LNCaP clone FGC (cell line): ENCODE measurements at regions not wholly inside any gene's neighbourhood (a gene's known extent, or its start where the extent isn't known, plus 50 kb on each side); places are given as distances from the start of the nearest gene placed in this dataset.

Source experiments
- DNase-seq: peaks from one replicate; pipeline ENCODE4 v3.0.0-alpha.2; 2011; ENCODE audit warnings: low read depth
- H3K4me3 ChIP-seq: 2 replicates; pipeline ENCODE4 v1.5.1; 2011; ENCODE audit warnings: mild to moderate bottlenecking, low read depth, low read length, control low read depth
- CTCF ChIP-seq: IDR thresholded peaks from 2 replicates; pipeline ENCODE4 v1.5.1; 2012; ENCODE audit warnings: mild to moderate bottlenecking; ENCODE audit not compliant: control insufficient read depth, insufficient read depth; ENCODE audit errors: extremely low read depth

DNA sequence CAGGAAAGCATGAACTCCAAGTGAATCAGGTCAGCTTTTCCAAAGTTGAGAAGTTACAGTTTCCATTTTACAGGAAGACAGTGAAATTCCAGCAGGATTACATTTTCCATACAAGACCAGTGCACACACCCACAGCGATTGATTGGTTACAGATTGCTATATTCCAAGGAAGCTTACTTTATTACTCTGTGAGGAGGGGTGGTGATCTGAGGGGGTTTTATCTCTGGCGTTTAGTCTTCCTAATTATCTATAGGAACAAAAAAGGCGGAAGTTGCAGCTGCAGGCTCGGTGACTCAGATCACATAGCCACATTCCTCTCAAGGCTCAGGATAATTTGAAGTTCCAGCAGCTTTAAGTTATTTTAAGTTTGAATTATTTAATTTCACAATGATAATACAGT, 450.4 kb upstream of the NMUR2 start:
- no peak for DNase-seq

DNA sequence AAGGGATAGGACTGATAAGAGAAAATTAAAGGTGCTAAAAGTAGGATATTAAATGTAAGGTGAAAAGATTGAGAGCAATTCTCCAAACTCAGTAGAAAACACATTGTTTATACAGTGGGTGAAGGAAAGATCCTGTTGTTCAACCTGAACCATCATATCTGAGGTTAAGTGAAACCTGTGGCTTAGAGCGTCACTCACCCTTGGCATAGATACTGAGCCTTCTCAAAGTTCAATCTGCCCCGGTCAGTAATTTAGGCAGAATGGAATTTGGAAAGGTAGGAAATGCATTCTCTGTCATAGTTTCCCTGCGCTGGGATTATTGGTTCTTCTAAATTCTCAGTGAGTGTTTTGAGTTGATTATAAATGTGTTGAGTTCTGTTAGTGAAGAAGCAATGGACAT, 456.2 kb upstream of the NMUR2 start:
- TF ChIP-seq CTCF: no peak
- no peak for DNase-seq
- H3K4me3 ChIP-seq: no peak overlapping the region

More for the DNA sequence above, 450.4 kb upstream of the NMUR2 start:
- no peak overlapping the region for H3K4me3 ChIP-seq
- no peak for TF ChIP-seq CTCF

GRCh38 chr5:152864447-152864846, 459.4 kb upstream of the NMUR2 start:
- no peak for TF ChIP-seq CTCF
- no peak for DNase-seq
- no peak overlapping the region for H3K4me3 ChIP-seq

DNA sequence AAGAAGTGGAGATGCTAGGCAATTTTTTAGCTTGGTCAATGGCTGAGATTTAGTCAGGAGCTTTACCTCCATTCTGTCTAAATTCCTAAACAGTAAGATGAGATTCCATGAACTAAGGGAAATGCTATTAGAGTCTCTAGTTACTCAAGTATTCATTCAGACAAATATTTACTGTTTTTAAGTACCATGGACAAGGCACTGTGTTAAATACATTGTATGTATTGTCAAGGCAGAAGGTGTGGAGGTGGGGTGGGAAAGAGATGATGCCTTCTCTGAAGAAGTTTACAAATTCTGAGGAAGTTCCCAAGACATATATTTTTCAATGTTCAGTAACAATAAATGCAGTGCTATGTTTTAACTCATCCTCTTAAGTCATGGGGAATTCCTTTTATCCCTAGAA, 459.9 kb upstream of the NMUR2 start:
- no peak for DNase-seq
- no peak overlapping the region for H3K4me3 ChIP-seq
- no peak for TF ChIP-seq CTCF

DNA sequence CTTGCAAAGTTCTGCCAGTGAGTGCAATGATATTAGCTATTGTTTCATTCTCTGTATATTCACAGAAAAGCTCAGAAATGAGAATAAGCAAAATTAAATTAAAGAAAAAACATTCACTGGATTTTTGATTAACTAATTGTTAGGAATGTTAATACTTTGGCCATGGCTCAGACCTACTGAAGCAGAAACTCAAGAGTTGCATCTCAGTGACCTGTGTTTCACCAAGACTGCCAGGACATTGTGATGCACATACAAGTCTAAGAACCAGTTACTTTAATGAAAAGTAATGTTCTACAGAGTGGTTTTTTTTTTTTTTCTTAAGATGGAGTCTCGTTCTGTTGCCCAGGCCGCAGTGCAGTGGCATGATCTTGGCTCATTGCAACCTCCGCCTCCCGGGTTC, 464.9 kb upstream of the NMUR2 start:
- DNase-seq: no peak
- no peak overlapping the region for H3K4me3 ChIP-seq
- TF ChIP-seq CTCF: no peak

DNA sequence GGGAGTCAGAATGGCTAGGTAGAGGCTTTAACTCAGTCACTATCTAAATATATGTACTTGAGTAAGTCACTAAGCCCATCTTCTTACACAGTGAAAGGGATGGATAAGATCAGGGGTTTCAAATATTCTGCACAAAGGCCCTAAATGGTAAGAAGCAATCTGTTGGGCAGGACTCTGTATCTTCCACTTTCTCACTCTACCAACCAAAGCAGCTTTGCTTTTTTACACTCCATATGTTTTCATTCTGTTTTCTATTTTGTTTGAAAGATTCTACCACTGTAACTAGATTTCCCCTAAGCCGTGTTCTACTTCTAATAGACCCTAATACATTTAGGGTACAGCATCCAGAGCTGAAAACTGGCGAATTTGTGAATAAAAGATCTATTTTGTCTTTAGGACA, 477.5 kb upstream of the NMUR2 start:
- TF ChIP-seq CTCF: no peak
- H3K4me3 ChIP-seq: no peak overlapping the region
- no peak for DNase-seq

GRCh38 chr5:152883066-152883775, 478.1 kb upstream of the NMUR2 start:
- no peak for DNase-seq
- no peak for TF ChIP-seq CTCF
- no peak overlapping the region for H3K4me3 ChIP-seq
